Sigmoid colon (tissue), 6 donors: ENCODE measurements at regions not wholly inside any gene's neighbourhood (a gene's known extent, or its start where the extent isn't known, plus 50 kb on each side); places are given as distances from the start of the nearest gene placed in this dataset.

Experiments used
- DNase-seq: peaks from one replicate; pipeline ENCODE4 v3.0.0-alpha.2; 2019
- H3K27ac ChIP-seq, 4 donors: fragments of 200-600 bp; sonication (generic); one replicate each; pipeline ENCODE4 v1.5.1; 2016 to 2019; ENCODE audit warnings: mild to moderate bottlenecking in 1 of 4
- H3K27me3 ChIP-seq, 3 donors: fragments of 200-600 bp; sonication (generic); one replicate each; pipeline ENCODE4 v1.5.1; 2019; ENCODE audit warnings: mild to moderate bottlenecking in 1 of 3
- H3K36me3 ChIP-seq, 4 donors: fragments of 200-600 bp; sonication (generic); one replicate each; pipeline ENCODE4 v1.5.1; 2016 to 2019
- H3K4me1 ChIP-seq, 4 donors: fragments of 200-600 bp; sonication (generic); one replicate each; pipeline ENCODE4 v1.5.1; 2017 to 2019
- H3K4me3 ChIP-seq, 4 donors: fragments of 200-600 bp; sonication (generic); one replicate each; pipeline ENCODE4 v1.5.1; 2017 to 2019; ENCODE audit warnings: mild to moderate bottlenecking in 2 of 4, moderate library complexity in 1 of 4
- H3K9me3 ChIP-seq, 4 donors: fragments of 200-600 bp in 3 of 4; sonication (generic) in 3 of 4; one replicate each; pipeline versions ENCODE4 v1.5.1 to v1.6.1; 2013 to 2019
- EP300 ChIP-seq, 4 donors: sonication (generic); formaldehyde crosslinking; IDR thresholded peaks; one replicate each; pipeline ENCODE4 v1.6.1; 2017; ENCODE audit warnings: antibody characterized with exemption in 4 of 4
- POLR2A ChIP-seq, 2 donors: fragments of 450-650 bp; IDR thresholded peaks; one replicate each; pipeline ENCODE4 v1.6.1; 2016; ENCODE audit warnings: antibody characterized with exemption in 2 of 2, mild to moderate bottlenecking in 2 of 2, moderate library complexity in 2 of 2
- POLR2AphosphoS5 ChIP-seq, 4 donors: sonication (generic); formaldehyde crosslinking; IDR thresholded peaks; one replicate each; pipeline ENCODE4 v1.6.1; 2017; ENCODE audit warnings: antibody characterized with exemption in 4 of 4
- WGBS, 2 donors: extraction: QIAGEN DNeasy Blood & Tissue Kit; methylation state at CpG; one replicate each; pipeline ENCODE4 v1.1.7; 2013; 5-methylcytosine and 5-hydroxymethylcytosine counted together
- intact Hi-C: fragments of 100-400 bp; cut with DNase I; formaldehyde crosslinking; loops from one replicate; pipeline ENCODE4 v1.15.1; 2023
- TF ChIP-seq, protein P1 (sequence below), 4 experiments: fragments of 450-650 bp in 3 of 4; fragments of 200-600 bp in 1 of 4; IDR thresholded peaks; one replicate each; pipeline ENCODE4 v1.5.1; 2016 to 2019; ENCODE audit warnings: antibody characterized with exemption in 4 of 4, mild to moderate bottlenecking in 3 of 4, moderate library complexity in 2 of 4
- donor health status: healthy with polysubstance abuse.
- donor health status: healthy.

DNA sequence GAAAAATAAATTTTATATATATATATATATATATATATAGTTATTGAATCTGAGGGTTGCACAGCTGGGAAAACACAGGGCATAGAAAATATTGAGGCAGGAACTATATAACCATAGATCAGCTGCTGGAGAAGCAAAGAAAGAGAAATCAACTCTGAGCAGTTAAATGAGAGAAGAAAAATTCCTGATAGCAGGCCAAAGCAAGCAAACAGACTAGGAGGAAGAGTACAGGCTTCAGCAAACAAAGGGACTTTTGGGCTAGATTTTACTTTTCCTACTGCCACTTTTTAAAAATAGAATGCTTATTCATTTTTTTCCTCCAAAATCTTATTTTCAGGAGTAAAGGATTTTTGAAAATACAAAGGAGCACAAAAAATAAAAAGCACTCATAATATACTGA is 216.0 kb upstream of the PRKD1 start:
- DNase-seq: no peak
- TF ChIP-seq POLR2A (IDR thresholded peaks at IDR 0.05): no peak
- TF ChIP-seq EP300 (IDR thresholded peaks at IDR 0.05): no peak
- no peak for TF ChIP-seq POLR2AphosphoS5 (IDR thresholded peaks at IDR 0.05)
- TF ChIP-seq, protein P1, sequence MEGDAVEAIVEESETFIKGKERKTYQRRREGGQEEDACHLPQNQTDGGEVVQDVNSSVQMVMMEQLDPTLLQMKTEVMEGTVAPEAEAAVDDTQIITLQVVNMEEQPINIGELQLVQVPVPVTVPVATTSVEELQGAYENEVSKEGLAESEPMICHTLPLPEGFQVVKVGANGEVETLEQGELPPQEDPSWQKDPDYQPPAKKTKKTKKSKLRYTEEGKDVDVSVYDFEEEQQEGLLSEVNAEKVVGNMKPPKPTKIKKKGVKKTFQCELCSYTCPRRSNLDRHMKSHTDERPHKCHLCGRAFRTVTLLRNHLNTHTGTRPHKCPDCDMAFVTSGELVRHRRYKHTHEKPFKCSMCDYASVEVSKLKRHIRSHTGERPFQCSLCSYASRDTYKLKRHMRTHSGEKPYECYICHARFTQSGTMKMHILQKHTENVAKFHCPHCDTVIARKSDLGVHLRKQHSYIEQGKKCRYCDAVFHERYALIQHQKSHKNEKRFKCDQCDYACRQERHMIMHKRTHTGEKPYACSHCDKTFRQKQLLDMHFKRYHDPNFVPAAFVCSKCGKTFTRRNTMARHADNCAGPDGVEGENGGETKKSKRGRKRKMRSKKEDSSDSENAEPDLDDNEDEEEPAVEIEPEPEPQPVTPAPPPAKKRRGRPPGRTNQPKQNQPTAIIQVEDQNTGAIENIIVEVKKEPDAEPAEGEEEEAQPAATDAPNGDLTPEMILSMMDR (IDR thresholded peaks at IDR 0.05): no peak
- Histone ChIP-seq H3K4me3 (no peak overlapping the region), H3K4me1 (no peaks in the 10 kb centered on the region), H3K27me3 (no peaks in the 10 kb centered on the region), H3K9me3 (peaks cover 0 to 9% (median 7%) of the 10 kb centered on the region in 4 donors), H3K36me3 (no peaks in the 10 kb centered on the region), H3K27ac (no peak overlapping the region)
- intact Hi-C loops: no loop called here

- Histone ChIP-seq H3K27me3 (no peaks in the 10 kb centered on the region), H3K36me3 (no peaks in the 10 kb centered on the region), H3K9me3 (peaks cover 0 to 2% (median 0%) of the 10 kb centered on the region in 4 donors), H3K4me3 (no peak overlapping the region), H3K4me1 (no peaks in the 10 kb centered on the region), H3K27ac (no peak overlapping the region)
- intact Hi-C loops: no loop called here
- TF ChIP-seq POLR2AphosphoS5 (IDR thresholded peaks at IDR 0.05) (no peak), POLR2A (IDR thresholded peaks at IDR 0.05) (no peak), EP300 (IDR thresholded peaks at IDR 0.05) (no peak)
- TF ChIP-seq, protein P1 (IDR thresholded peaks at IDR 0.05): no peak
- whole genome bisulfite sequencing, 2 donors: 60 to 82% methylated on average over 2 of the region's 2 CpGs
- no peak for DNase-seq
These were observed 226.1 kb upstream of the PRKD1 start for GRCh38 chr14:30153717-30154116.

GRCh38 chr14:30156571-30156970 is 228.9 kb upstream of the PRKD1 start:
- no peaks in the 10 kb centered on the region for H3K27me3 ChIP-seq
- no peak overlapping the region for H3K4me3 ChIP-seq
- H3K36me3 ChIP-seq: no peaks in the 10 kb centered on the region
- TF ChIP-seq, protein P1 (IDR thresholded peaks at IDR 0.05): no peak
- TF ChIP-seq EP300 (IDR thresholded peaks at IDR 0.05) (no peak), POLR2AphosphoS5 (IDR thresholded peaks at IDR 0.05) (no peak), POLR2A (IDR thresholded peaks at IDR 0.05) (no peak)
- DNase-seq: no peak
- H3K27ac ChIP-seq: no peak overlapping the region
- intact Hi-C loops: no loop called here
- H3K4me1 ChIP-seq: no peaks in the 10 kb centered on the region
- no peaks in the 10 kb centered on the region for H3K9me3 ChIP-seq
- WGBS, 2 donors: 85 to 86% methylated on average over 9 of the region's 9 CpGs

DNA sequence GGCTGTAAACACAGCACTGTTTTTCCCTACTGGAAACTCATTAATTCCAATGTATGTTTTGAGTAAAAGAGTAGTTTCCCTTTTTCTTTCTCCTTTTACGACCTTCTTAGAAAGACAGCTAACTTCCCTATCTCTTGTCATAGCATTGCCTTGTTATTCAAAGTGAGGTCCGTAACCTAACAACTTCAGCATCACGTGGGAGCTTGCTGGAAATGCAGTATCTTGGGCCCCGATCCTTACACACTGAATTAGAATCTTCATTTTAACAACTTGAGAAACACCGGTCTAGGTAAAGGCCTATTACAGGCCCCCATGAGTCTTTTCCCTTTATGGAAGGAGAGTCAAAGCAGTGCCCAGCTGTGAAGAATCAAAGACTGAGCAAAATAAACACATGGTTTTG is 230.7 kb upstream of the PRKD1 start:
- 50 to 57% methylated on average over 5 of the region's 5 CpGs for WGBS, 2 donors
- Histone ChIP-seq H3K9me3 (no peaks in the 10 kb centered on the region), H3K27ac (no peak overlapping the region), H3K4me3 (no peak overlapping the region), H3K27me3 (no peaks in the 10 kb centered on the region), H3K36me3 (no peaks in the 10 kb centered on the region), H3K4me1 (no peaks in the 10 kb centered on the region)
- TF ChIP-seq, protein P1 (IDR thresholded peaks at IDR 0.05): no peak
- no peak for TF ChIP-seq EP300 (IDR thresholded peaks at IDR 0.05)
- no peak for DNase-seq
- intact Hi-C loops: no loop called here

DNA sequence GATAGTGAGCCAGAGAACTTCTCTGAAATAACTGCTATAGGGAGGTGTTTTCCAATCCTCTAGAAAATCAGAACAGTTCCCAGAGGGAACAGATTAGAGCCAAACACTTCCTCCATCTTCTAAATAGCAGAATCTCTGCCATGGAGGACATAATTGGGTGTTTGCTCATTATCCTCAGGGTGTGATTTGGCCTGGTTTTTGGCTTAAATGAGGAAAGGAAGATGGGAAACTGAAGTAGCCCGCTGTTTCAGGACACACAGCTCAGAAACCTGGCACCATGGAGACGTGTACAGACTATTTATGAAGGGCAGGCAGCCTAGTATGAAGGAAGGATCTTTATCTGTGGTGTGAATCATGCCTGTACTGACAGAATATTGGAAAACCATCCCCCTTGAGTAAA is 231.7 kb upstream of the PRKD1 start:
- intact Hi-C loops: no loop called here
- whole genome bisulfite sequencing, 2 donors: 68 to 72% methylated on average over 2 of the region's 2 CpGs

More for the DNA sequence above, 231.7 kb upstream of the PRKD1 start:
- no peak for DNase-seq
- Histone ChIP-seq H3K27ac (no peak overlapping the region), H3K9me3 (no peaks in the 10 kb centered on the region), H3K27me3 (no peaks in the 10 kb centered on the region), H3K4me3 (no peak overlapping the region), H3K36me3 (no peaks in the 10 kb centered on the region), H3K4me1 (no peaks in the 10 kb centered on the region)
- TF ChIP-seq POLR2AphosphoS5 (IDR thresholded peaks at IDR 0.05): no peak
- TF ChIP-seq, protein P1 (IDR thresholded peaks at IDR 0.05): no peak
- TF ChIP-seq POLR2A (IDR thresholded peaks at IDR 0.05): no peak
- TF ChIP-seq EP300 (IDR thresholded peaks at IDR 0.05): no peak
